Ramos (cell line): ENCODE measurements at regions not wholly inside any gene's neighbourhood (a gene's known extent, or its start where the extent isn't known, plus 50 kb on each side); places are given as distances from the start of the nearest gene placed in this dataset.

Experiments
- in situ Hi-C: fragments of 300-500 bp; cut with MboI; formaldehyde crosslinking; loops from one replicate; pipeline ENCODE4 v1.14.3; 2022; ENCODE audit warnings: low sequenced_read_pairs; ENCODE audit not compliant: unreplicated experiment

GRCh38 chr9:119092125-119092524 lies 277.1 kb downstream of the BRINP1 start:
- in situ Hi-C loops = no loop called here

- in situ Hi-C loops = no loop called here
Measured at GRCh38 chr9:119094086-119094485, 275.1 kb downstream of the BRINP1 start.

GRCh38 chr9:119095072-119095471 lies 274.2 kb downstream of the BRINP1 start:
- in situ Hi-C loops = no loop called here

GRCh38 chr9:119101048-119101447 lies 268.2 kb downstream of the BRINP1 start:
- in situ Hi-C loops = no loop called here

GRCh38 chr9:119114681-119115080 lies 254.6 kb downstream of the BRINP1 start:
- in situ Hi-C loops = no loop called here
